Activated CD8-positive, alpha-beta memory T cell treated with anti-CD3 and anti-CD28 coated beads for 24 hours (primary cell): ENCODE measurements at regions not wholly inside any gene's neighbourhood (a gene's known extent, or its start where the extent isn't known, plus 50 kb on each side); places are given as distances from the start of the nearest gene placed in this dataset.

ENCODE experiments used
- DNase-seq: peaks from one replicate; pipeline ENCODE4 v3.0.0-alpha.2; 2020

GRCh38 chr3:178260887-178261565 is 275.2 kb upstream of the KCNMB2 start:
- no peak for DNase-seq

GRCh38 chr3:178263236-178263916 is 272.9 kb upstream of the KCNMB2 start:
- DNase-seq: no peak

GRCh38 chr3:178267158-178267844 is 268.9 kb upstream of the KCNMB2 start:
- DNase-seq: no peak

- DNase-seq: no peak
These were observed 265.4 kb upstream of the KCNMB2 start for GRCh38 chr3:178270838-178271237.

GRCh38 chr3:178271740-178272387 is 264.4 kb upstream of the KCNMB2 start:
- no peak for DNase-seq

- no peak for DNase-seq
These were observed 263.4 kb upstream of the KCNMB2 start for GRCh38 chr3:178272841-178273240.

- no peak for DNase-seq
These were observed 261.5 kb upstream of the KCNMB2 start for GRCh38 chr3:178274711-178275110.

GRCh38 chr3:178275311-178275710 is 260.9 kb upstream of the KCNMB2 start:
- DNase-seq: no peak

GRCh38 chr3:178275793-178276192 is 260.4 kb upstream of the KCNMB2 start:
- DNase-seq: no peak

GRCh38 chr3:178277605-178278004 is 258.6 kb upstream of the KCNMB2 start:
- no peak for DNase-seq

GRCh38 chr3:178283561-178283960 is 252.7 kb upstream of the KCNMB2 start:
- no peak for DNase-seq

GRCh38 chr3:178284181-178284580 is 252.1 kb upstream of the KCNMB2 start:
- DNase-seq: no peak

- no peak for DNase-seq
These were observed 248.2 kb upstream of the KCNMB2 start for GRCh38 chr3:178288074-178288473.

GRCh38 chr3:178289544-178290160 is 246.6 kb upstream of the KCNMB2 start:
- no peak for DNase-seq

GRCh38 chr3:178291574-178292370 is 244.5 kb upstream of the KCNMB2 start:
- no peak for DNase-seq

- no peak for DNase-seq
These were observed 240.8 kb upstream of the KCNMB2 start for GRCh38 chr3:178295292-178295912.

- no peak for DNase-seq
These were observed 239.0 kb upstream of the KCNMB2 start for GRCh38 chr3:178297199-178297598.

GRCh38 chr3:178297740-178298139 is 238.5 kb upstream of the KCNMB2 start:
- no peak for DNase-seq

GRCh38 chr3:178300441-178300959 is 235.7 kb upstream of the KCNMB2 start:
- no peak for DNase-seq

- no peak for DNase-seq
These were observed 233.0 kb upstream of the KCNMB2 start for GRCh38 chr3:178302966-178303930.
